ENCODE measurements at regions not wholly inside any gene's neighbourhood (a gene's known extent, or its start where the extent isn't known, plus 50 kb on each side); places are given as distances from the start of the nearest gene placed in this dataset.

- TF ChIP-seq, protein P1, sequence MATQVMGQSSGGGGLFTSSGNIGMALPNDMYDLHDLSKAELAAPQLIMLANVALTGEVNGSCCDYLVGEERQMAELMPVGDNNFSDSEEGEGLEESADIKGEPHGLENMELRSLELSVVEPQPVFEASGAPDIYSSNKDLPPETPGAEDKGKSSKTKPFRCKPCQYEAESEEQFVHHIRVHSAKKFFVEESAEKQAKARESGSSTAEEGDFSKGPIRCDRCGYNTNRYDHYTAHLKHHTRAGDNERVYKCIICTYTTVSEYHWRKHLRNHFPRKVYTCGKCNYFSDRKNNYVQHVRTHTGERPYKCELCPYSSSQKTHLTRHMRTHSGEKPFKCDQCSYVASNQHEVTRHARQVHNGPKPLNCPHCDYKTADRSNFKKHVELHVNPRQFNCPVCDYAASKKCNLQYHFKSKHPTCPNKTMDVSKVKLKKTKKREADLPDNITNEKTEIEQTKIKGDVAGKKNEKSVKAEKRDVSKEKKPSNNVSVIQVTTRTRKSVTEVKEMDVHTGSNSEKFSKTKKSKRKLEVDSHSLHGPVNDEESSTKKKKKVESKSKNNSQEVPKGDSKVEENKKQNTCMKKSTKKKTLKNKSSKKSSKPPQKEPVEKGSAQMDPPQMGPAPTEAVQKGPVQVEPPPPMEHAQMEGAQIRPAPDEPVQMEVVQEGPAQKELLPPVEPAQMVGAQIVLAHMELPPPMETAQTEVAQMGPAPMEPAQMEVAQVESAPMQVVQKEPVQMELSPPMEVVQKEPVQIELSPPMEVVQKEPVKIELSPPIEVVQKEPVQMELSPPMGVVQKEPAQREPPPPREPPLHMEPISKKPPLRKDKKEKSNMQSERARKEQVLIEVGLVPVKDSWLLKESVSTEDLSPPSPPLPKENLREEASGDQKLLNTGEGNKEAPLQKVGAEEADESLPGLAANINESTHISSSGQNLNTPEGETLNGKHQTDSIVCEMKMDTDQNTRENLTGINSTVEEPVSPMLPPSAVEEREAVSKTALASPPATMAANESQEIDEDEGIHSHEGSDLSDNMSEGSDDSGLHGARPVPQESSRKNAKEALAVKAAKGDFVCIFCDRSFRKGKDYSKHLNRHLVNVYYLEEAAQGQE (IDR thresholded peaks at IDR 0.05; ENCODE audit: low read depth, low read length) = no peak
Measured at GRCh38 chr20:54843865-54844264, 368.5 kb downstream of the DOK5 start (continued).

GRCh38 chr20:54843431-54843830 lies 368.0 kb downstream of the DOK5 start:
- 27% methylated on average over 1 of the region's 1 CpG for WGBS (ENCODE audit: insufficient coverage, insufficient replicate concordance, low lambda C conversion rate, missing lambda C conversion rate)
- Histone ChIP-seq H3K79me2 (ENCODE audit: control insufficient read depth, insufficient read depth, low read length) (no peaks in the 10 kb centered on the region), H3K36me3 (ENCODE audit: control insufficient read depth in 2 of 2, insufficient read depth in 2 of 2, low read length in 1 of 2) (no peaks in the 10 kb centered on the region), H3K27ac (ENCODE audit: control insufficient read depth, insufficient read depth) (no peak overlapping the region), H3K9ac (ENCODE audit: control insufficient read depth, insufficient read depth, low read length) (no peak overlapping the region), H3K4me1 (ENCODE audit: control insufficient read depth, insufficient read depth, low read length) (no peaks in the 10 kb centered on the region), H3K27me3 (replicated peaks in 1 of 2; ENCODE audit: control insufficient read depth in 2 of 2, insufficient read depth in 2 of 2, low read length in 1 of 2) (no peaks in the 10 kb centered on the region), H3K4me3 (no peak overlapping the region), H4K20me1 (ENCODE audit: control insufficient read depth, insufficient read depth) (no peaks in the 10 kb centered on the region), H3K9me3 (replicated peaks; ENCODE audit: control insufficient read depth, insufficient read depth, low read length) (no peaks in the 10 kb centered on the region), H2AFZ (ENCODE audit: control insufficient read depth, low read depth, low read length) (no peak overlapping the region), H3K4me2 (ENCODE audit: control insufficient read depth, insufficient read depth) (no peak overlapping the region)
- POLR2A ChIA-PET = no interaction called here
- ATAC-seq (no peak), FAIRE-seq (no peak), DNase-seq (ENCODE audit: low read depth, low spot score) (no peak)
- intact Hi-C loops (cut with micrococcal nuclease; ENCODE audit: unreplicated experiment) (no loop called here), in situ Hi-C loops (cut with MboI) (no loop called here)
- BruUV-seq (replicated peaks) = no TSS peak
- RAD21 ChIA-PET (ENCODE audit: unreplicated experiment) = no interaction called here
- TF ChIP-seq SMAD1 (IDR thresholded peaks at IDR 0.05; ENCODE audit: low read depth, partially characterized antibody) (no peak), RAD51 (IDR thresholded peaks at IDR 0.05) (no peak), RAD21 (IDR thresholded peaks at IDR 0.05; ENCODE audit: insufficient read depth, low read depth, low read length) (no peak), NFYA (IDR thresholded peaks at IDR 0.05; ENCODE audit: borderline replicate concordance, low read depth, low read length) (no peak), MAX (IDR thresholded peaks at IDR 0.05; ENCODE audit: low read depth, low read length) (no peak), DPF2 (IDR thresholded peaks at IDR 0.05) (no peak), FOXK2 (IDR thresholded peaks at IDR 0.05) (no peak), JUND (IDR thresholded peaks at IDR 0.05; ENCODE audit: low read depth, low read length) (no peak), YBX1 (IDR thresholded peaks at IDR 0.05) (no peak), BRCA1 (IDR thresholded peaks at IDR 0.05; ENCODE audit: low read depth, low read length) (no peak), IRF4 (IDR thresholded peaks at IDR 0.05; ENCODE audit: low read depth, low read length) (no peak), RELA (IDR thresholded peaks at IDR 0.05; ENCODE audit: borderline replicate concordance, partially characterized antibody) (no peak)
- SMC1A ChIA-PET (ENCODE audit: uncharacterized antibody, unreplicated experiment) = interaction anchor here (1.2 kb wide), 1 partner anchor 9 kb away, joined by 3 read pairs; no protein-coding TSS in a partner anchor
- CTCF ChIA-PET = no interaction called here

Data from GM12878 (cell line).